Astrocyte (in vitro differentiated cells and primary cell): ENCODE measurements at regions not wholly inside any gene's neighbourhood (a gene's known extent, or its start where the extent isn't known, plus 50 kb on each side); places are given as distances from the start of the nearest gene placed in this dataset.

ENCODE experiments used
- DNase-seq: peaks from one replicate; pipeline ENCODE4 v3.0.0-alpha.2; 2010; ENCODE audit warnings: low read depth
- FAIRE-seq: peaks from 2 replicates; lab custom pipeline; 2011; peaks lifted over from hg19 to GRCh38; lab: Jason Lieb, UNC
- H2AFZ ChIP-seq: 2 replicates; pipeline ENCODE4 v1.6.0; 2012; ENCODE audit warnings: low read depth, low read length, inconsistent platforms
- H3K27ac ChIP-seq: 2 replicates; pipeline ENCODE4 v1.5.1; 2011; ENCODE audit warnings: low read depth, low read length, inconsistent platforms
- H3K27me3 ChIP-seq: 2 replicates; pipeline ENCODE4 v1.6.0; 2011; ENCODE audit warnings: low read length, inconsistent platforms; ENCODE audit not compliant: insufficient read depth
- H3K36me3 ChIP-seq: 2 replicates; pipeline ENCODE4 v1.5.1; 2011; ENCODE audit warnings: low read length, inconsistent platforms; ENCODE audit not compliant: insufficient read depth
- H3K4me1 ChIP-seq: 2 replicates; pipeline ENCODE4 v1.5.1; 2011; ENCODE audit warnings: low read length, inconsistent platforms; ENCODE audit not compliant: insufficient read depth
- H3K4me2 ChIP-seq: 2 replicates; pipeline ENCODE4 v1.6.0; 2012; ENCODE audit warnings: low read length, inconsistent platforms
- H3K4me3 ChIP-seq: 2 replicates; pipeline ENCODE4 v1.5.1; 2011; ENCODE audit warnings: low read depth, mild to moderate bottlenecking, low read length, inconsistent platforms; ENCODE audit not compliant: insufficient read depth
- H3K79me2 ChIP-seq: 2 replicates; pipeline ENCODE4 v1.6.0; 2012; ENCODE audit warnings: mild to moderate bottlenecking, low read length, inconsistent platforms; ENCODE audit not compliant: insufficient read depth
- H3K9ac ChIP-seq: 2 replicates; pipeline ENCODE4 v1.6.0; 2012; ENCODE audit warnings: mild to moderate bottlenecking, low read length, inconsistent platforms
- H3K9me3 ChIP-seq: 2 replicates; pipeline ENCODE4 v1.5.1; 2012; ENCODE audit warnings: low read depth, mild to moderate bottlenecking, low read length, inconsistent platforms; ENCODE audit not compliant: insufficient read depth
- H4K20me1 ChIP-seq: 2 replicates; pipeline ENCODE4 v1.6.0; 2012; ENCODE audit warnings: low read length, inconsistent platforms; ENCODE audit not compliant: insufficient read depth
- H3K27ac Mint-ChIP-seq: one replicate; pipeline ENCODE4 v1.8.0; 2021; ENCODE audit warnings: mild to moderate bottlenecking, mixed read lengths; ENCODE audit not compliant: unreplicated experiment
- H3K27me3 Mint-ChIP-seq: one replicate; pipeline ENCODE4 v1.8.0; 2021; ENCODE audit warnings: low read depth, mixed read lengths; ENCODE audit not compliant: unreplicated experiment
- H3K36me3 Mint-ChIP-seq: one replicate; pipeline ENCODE4 v1.8.0; 2021; ENCODE audit warnings: low read depth, mixed read lengths; ENCODE audit not compliant: unreplicated experiment
- H3K4me1 Mint-ChIP-seq: one replicate; pipeline ENCODE4 v1.8.0; 2021; ENCODE audit warnings: low read depth, mixed read lengths; ENCODE audit not compliant: unreplicated experiment
- H3K4me3 Mint-ChIP-seq: one replicate; pipeline ENCODE4 v1.8.0; 2021; ENCODE audit warnings: mild to moderate bottlenecking, moderate library complexity, mixed read lengths; ENCODE audit not compliant: unreplicated experiment
- H3K9me3 Mint-ChIP-seq: one replicate; pipeline ENCODE4 v1.8.0; 2021; ENCODE audit warnings: mild to moderate bottlenecking, mixed read lengths; ENCODE audit not compliant: unreplicated experiment
- CTCF ChIP-seq: IDR thresholded peaks from 2 replicates; pipeline ENCODE4 v1.5.1; 2011; ENCODE audit warnings: low read depth, mild to moderate bottlenecking, inconsistent platforms, low read length, moderate library complexity; ENCODE audit not compliant: insufficient read depth
- EZH2 ChIP-seq: IDR thresholded peaks from 2 replicates; pipeline ENCODE4 v1.6.1; 2012; ENCODE audit warnings: mild to moderate bottlenecking, low read length, inconsistent platforms; ENCODE audit not compliant: insufficient read depth

GRCh38 chr15:66896611-66897010 is 168.8 kb upstream of the SMAD3 start:
- no peak overlapping the region for H3K4me2 ChIP-seq
- H3K4me1 ChIP-seq = peaks cover 18% of the 10 kb centered on the region
- Mint-ChIP-seq H3K4me1 (peaks cover 32% of the 10 kb centered on the region), H3K4me3 (no peak overlapping the region), H3K36me3 (peaks cover 2% of the 10 kb centered on the region), H3K27ac (no peak overlapping the region), H3K27me3 (no peaks in the 10 kb centered on the region), H3K9me3 (peaks cover 7% of the 10 kb centered on the region)
- TF ChIP-seq CTCF (no peak), EZH2 (no peak)
- H3K27me3 ChIP-seq = no peaks in the 10 kb centered on the region
- H4K20me1 ChIP-seq = no peaks in the 10 kb centered on the region
- no peak overlapping the region for H3K9ac ChIP-seq
- no peak for DNase-seq
- H3K4me3 ChIP-seq = no peak overlapping the region
- no peak for FAIRE-seq
- H3K36me3 ChIP-seq = no peaks in the 10 kb centered on the region
- no peaks in the 10 kb centered on the region for H3K79me2 ChIP-seq
- no peaks in the 10 kb centered on the region for H3K9me3 ChIP-seq
- H2AFZ ChIP-seq = no peak overlapping the region
- H3K27ac ChIP-seq = no peak overlapping the region

DNA sequence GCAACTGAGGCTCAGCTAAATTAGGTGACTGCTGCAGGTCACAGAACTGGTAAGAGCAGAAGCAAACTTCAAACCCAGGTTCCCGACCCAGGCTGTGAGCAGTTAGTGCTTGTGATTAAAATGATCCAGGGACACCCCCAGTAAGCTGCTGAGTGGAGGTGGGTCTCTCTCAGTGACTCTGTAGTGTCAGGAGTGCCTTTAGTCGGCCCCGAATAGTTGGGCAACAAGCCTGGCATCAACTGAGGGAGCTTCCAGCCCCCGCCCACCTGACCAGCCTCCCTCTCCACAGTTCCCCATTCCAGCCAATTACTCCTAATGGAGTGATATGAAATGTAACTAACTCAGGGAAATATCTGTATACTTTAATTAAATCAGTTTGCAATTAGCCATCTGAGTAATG is 168.0 kb upstream of the SMAD3 start:
- TF ChIP-seq EZH2 (no peak), CTCF (no peak)
- Mint-ChIP-seq H3K36me3 (peaks cover 2% of the 10 kb centered on the region), H3K9me3 (peaks cover 7% of the 10 kb centered on the region), H3K27ac (no peak overlapping the region), H3K27me3 (no peaks in the 10 kb centered on the region), H3K4me3 (no peak overlapping the region), H3K4me1 (peaks cover 33% of the 10 kb centered on the region)
- FAIRE-seq (no peak), DNase-seq (no peak)
- Histone ChIP-seq H3K27me3 (no peaks in the 10 kb centered on the region), H2AFZ (no peak overlapping the region), H3K27ac (no peak overlapping the region), H3K4me1 (peaks cover 19% of the 10 kb centered on the region), H3K79me2 (no peaks in the 10 kb centered on the region), H3K36me3 (no peaks in the 10 kb centered on the region), H3K4me2 (no peak overlapping the region), H3K9me3 (no peaks in the 10 kb centered on the region), H3K4me3 (no peak overlapping the region), H4K20me1 (no peaks in the 10 kb centered on the region), H3K9ac (no peak overlapping the region)

- TF ChIP-seq CTCF (no peak), EZH2 (no peak)
- no peak overlapping the region for H3K27ac Mint-ChIP-seq
These were observed 167.4 kb upstream of the SMAD3 start for GRCh38 chr15:66897971-66898370.

More at GRCh38 chr15:66897971-66898370, 167.4 kb upstream of the SMAD3 start:
- Histone ChIP-seq H3K36me3 (no peaks in the 10 kb centered on the region), H3K27ac (no peak overlapping the region), H3K79me2 (no peaks in the 10 kb centered on the region), H3K4me1 (peaks cover 19% of the 10 kb centered on the region), H3K4me2 (no peak overlapping the region), H3K9ac (no peak overlapping the region), H4K20me1 (no peaks in the 10 kb centered on the region), H3K4me3 (no peak overlapping the region), H3K9me3 (no peaks in the 10 kb centered on the region), H3K27me3 (no peaks in the 10 kb centered on the region), H2AFZ (no peak overlapping the region)
- Mint-ChIP-seq H3K9me3 (peaks cover 7% of the 10 kb centered on the region), H3K36me3 (peaks cover 2% of the 10 kb centered on the region), H3K4me3 (peak overlapping the region; percentile 31), H3K4me1 (peaks cover 33% of the 10 kb centered on the region), H3K27me3 (no peaks in the 10 kb centered on the region)
- DNase-seq (no peak), FAIRE-seq (no peak)
